ENCODE measurements at regions not wholly inside any gene's neighbourhood (a gene's known extent, or its start where the extent isn't known, plus 50 kb on each side); places are given as distances from the start of the nearest gene placed in this dataset.

GRCh38 chr4:177255359-177255758 is 54.3 kb upstream of the NEIL3 start:
- TF ChIP-seq POLR2AphosphoS5 (IDR thresholded peaks at IDR 0.05) (no peak), CTCF (IDR thresholded peaks at IDR 0.05) (no peak)
